ENCODE measurements at regions not wholly inside any gene's neighbourhood (a gene's known extent, or its start where the extent isn't known, plus 50 kb on each side); places are given as distances from the start of the nearest gene placed in this dataset.

DNA sequence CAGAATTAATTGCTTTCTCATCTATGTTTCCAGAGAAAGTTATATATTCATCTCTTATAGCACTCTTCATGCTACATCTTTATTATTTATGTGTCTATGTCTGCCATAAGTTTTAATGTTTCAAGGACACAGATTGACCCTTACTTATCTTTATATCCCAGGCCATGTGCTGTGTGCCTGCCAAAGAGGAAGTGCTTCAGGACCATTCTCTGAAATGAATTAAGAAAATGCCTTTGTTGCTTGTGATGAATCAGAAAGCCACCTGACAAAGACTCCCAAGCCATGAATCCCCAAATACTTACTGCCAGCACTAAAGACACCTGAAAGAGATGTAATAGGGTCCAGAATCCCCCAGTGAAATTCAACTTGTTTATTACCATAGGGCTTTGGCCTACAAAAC, 342.1 kb upstream of the C1orf87 start:
- Histone ChIP-seq H3K27ac (no peak overlapping the region), H3K4me1 (no peaks in the 10 kb centered on the region), H3K9me3 (no peaks in the 10 kb centered on the region), H3K27me3 (no peaks in the 10 kb centered on the region), H3K36me3 (no peaks in the 10 kb centered on the region), H3K4me3 (no peak overlapping the region)
- no peak for DNase-seq
- intact Hi-C loops (cut with DNase I): no loop called here
- TF ChIP-seq, protein P1, sequence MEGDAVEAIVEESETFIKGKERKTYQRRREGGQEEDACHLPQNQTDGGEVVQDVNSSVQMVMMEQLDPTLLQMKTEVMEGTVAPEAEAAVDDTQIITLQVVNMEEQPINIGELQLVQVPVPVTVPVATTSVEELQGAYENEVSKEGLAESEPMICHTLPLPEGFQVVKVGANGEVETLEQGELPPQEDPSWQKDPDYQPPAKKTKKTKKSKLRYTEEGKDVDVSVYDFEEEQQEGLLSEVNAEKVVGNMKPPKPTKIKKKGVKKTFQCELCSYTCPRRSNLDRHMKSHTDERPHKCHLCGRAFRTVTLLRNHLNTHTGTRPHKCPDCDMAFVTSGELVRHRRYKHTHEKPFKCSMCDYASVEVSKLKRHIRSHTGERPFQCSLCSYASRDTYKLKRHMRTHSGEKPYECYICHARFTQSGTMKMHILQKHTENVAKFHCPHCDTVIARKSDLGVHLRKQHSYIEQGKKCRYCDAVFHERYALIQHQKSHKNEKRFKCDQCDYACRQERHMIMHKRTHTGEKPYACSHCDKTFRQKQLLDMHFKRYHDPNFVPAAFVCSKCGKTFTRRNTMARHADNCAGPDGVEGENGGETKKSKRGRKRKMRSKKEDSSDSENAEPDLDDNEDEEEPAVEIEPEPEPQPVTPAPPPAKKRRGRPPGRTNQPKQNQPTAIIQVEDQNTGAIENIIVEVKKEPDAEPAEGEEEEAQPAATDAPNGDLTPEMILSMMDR (IDR thresholded peaks at IDR 0.05): no peak
- no peak for ATAC-seq

DNA sequence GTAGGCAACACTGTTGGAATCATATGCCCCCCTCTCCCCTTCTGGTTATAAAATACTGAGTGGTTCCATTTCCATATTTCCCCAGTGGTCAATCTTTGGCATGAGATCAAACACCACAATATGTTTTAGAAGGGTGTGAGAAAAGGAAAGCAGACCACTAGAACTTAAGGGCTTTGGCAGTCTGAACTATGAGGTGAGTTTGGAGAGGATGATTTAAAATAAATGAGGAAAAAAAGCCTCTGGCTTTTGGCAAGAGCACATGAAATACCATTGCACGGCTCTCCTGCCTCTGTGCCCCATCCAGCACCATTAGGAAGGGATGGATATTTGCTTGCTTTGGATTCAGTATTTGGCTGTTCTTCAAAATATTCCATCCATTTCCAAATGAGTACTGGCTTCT, 339.5 kb upstream of the C1orf87 start:
- intact Hi-C loops (cut with DNase I): no loop called here
- no peak for ATAC-seq

DNA sequence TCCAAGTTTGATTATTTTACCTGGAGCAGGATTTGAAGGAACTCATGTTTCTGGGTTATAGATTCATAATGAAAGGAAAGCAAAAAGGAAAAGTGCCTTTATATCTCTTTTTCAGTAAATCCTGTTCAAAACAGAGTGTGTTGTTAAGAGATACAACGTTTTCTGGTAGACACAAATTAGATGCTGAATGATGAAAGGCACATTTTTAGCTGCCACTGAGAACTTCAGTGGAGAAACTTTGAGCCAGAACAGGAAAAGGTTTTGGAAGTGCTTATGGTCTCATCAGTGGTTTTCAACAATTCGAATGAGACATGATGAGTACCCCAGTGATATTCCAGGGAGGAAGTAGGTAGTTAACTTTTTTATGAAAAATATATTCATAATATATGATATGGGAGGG, 338.0 kb upstream of the C1orf87 start:
- intact Hi-C loops (cut with DNase I): no loop called here
- Histone ChIP-seq H3K9me3 (no peaks in the 10 kb centered on the region), H3K4me3 (no peak overlapping the region), H3K27ac (no peak overlapping the region), H3K27me3 (no peaks in the 10 kb centered on the region), H3K4me1 (no peaks in the 10 kb centered on the region), H3K36me3 (no peaks in the 10 kb centered on the region)
- TF ChIP-seq, protein P1 (IDR thresholded peaks at IDR 0.05): no peak
- no peak for DNase-seq
- ATAC-seq: no peak

More for the DNA sequence above, 339.5 kb upstream of the C1orf87 start:
- no peak overlapping the region for H3K4me3 ChIP-seq
- TF ChIP-seq, protein P1 (IDR thresholded peaks at IDR 0.05): no peak
- H3K4me1 ChIP-seq: no peaks in the 10 kb centered on the region
- no peaks in the 10 kb centered on the region for H3K27me3 ChIP-seq
- no peaks in the 10 kb centered on the region for H3K36me3 ChIP-seq
- no peak overlapping the region for H3K27ac ChIP-seq
- H3K9me3 ChIP-seq: no peaks in the 10 kb centered on the region
- DNase-seq: no peak

DNA sequence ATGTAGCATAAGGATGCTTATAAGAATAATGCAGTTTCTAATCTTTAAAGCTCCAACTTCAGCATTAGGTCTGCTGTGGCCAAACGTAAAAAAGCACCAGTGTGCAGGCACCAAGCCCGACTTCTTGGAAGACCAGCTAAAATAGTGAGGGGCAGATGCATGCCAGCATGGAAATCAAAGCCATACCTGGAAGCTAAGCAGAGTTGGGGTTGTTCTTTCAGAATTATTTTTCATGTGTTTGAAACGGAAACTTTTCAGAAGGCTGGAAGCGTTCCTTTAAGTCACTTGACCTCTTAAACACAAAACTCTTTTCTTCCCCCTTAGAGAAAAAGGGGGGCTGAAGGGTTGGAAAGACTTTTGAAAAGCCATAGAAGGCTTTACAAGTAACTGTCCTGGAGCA, 329.2 kb upstream of the C1orf87 start:
- no peak overlapping the region for H3K4me3 ChIP-seq
- no peak for ATAC-seq
- TF ChIP-seq, protein P1 (IDR thresholded peaks at IDR 0.05): no peak

DNA sequence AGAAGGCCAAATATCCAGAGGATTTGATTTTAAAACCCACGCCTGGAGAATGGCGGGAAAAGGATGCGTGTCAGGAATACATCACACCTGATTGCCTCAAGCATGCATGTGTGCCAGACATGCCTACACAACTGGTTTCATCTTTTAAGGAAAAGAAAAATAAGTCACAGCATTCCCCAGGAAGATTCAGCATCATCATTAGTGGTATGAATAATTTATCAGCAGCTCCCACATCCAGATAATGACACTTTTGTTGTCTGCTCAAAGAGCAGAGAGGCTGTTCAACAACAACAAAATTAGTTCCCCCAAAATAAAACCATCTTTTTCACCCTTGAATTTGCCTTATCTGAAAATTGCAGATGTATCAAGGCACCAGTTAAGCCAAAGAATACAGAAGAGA, 328.6 kb upstream of the C1orf87 start:
- ATAC-seq (no peak), DNase-seq (no peak)
- Histone ChIP-seq H3K4me3 (no peak overlapping the region), H3K9me3 (no peaks in the 10 kb centered on the region), H3K36me3 (no peaks in the 10 kb centered on the region), H3K27me3 (no peaks in the 10 kb centered on the region), H3K4me1 (no peaks in the 10 kb centered on the region), H3K27ac (no peak overlapping the region)
- TF ChIP-seq, protein P1 (IDR thresholded peaks at IDR 0.05): no peak
- intact Hi-C loops (cut with DNase I): no loop called here

More for the DNA sequence above, 329.2 kb upstream of the C1orf87 start:
- Histone ChIP-seq H3K36me3 (no peaks in the 10 kb centered on the region), H3K27me3 (no peaks in the 10 kb centered on the region), H3K9me3 (no peaks in the 10 kb centered on the region), H3K4me1 (no peaks in the 10 kb centered on the region), H3K27ac (no peak overlapping the region)
- no peak for DNase-seq
- intact Hi-C loops (cut with DNase I): no loop called here

DNA sequence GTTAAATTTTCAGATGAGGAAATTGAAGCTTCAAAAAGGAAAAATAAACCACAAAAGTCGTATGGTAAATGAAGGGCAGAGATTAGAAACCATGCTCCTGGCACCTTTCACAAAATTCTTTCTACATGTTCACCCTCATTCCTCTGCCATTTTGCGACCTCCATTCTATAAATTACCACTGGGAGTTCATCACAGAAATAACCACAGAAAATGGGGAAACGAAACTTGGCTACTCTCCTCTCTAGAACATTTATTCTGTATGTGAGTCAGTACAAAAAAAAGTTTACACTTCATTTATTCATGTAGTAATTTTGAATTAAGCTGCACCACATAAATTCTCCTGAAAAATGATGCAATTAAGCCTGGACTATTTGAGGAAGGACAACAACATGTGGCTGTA, 320.9 kb upstream of the C1orf87 start:
- Histone ChIP-seq H3K27ac (no peak overlapping the region), H3K4me1 (no peaks in the 10 kb centered on the region), H3K36me3 (no peaks in the 10 kb centered on the region), H3K27me3 (no peaks in the 10 kb centered on the region), H3K9me3 (no peaks in the 10 kb centered on the region), H3K4me3 (no peak overlapping the region)
- intact Hi-C loops (cut with DNase I): no loop called here
- DNase-seq: no peak
- TF ChIP-seq, protein P1 (IDR thresholded peaks at IDR 0.05): no peak
- no peak for ATAC-seq
